ENCODE measurements at regions not wholly inside any gene's neighbourhood (a gene's known extent, or its start where the extent isn't known, plus 50 kb on each side); places are given as distances from the start of the nearest gene placed in this dataset.

- no peak for DNase-seq
- no peak for TF ChIP-seq POLR2A (IDR thresholded peaks at IDR 0.05; ENCODE audit: low read length)
- TF ChIP-seq GATA1 (IDR thresholded peaks at IDR 0.05; ENCODE audit: low read depth, low read length), result no peak
These were observed 79.0 kb upstream of the CELF2 start for GRCh38 chr10:10938676-10939075.

DNA sequence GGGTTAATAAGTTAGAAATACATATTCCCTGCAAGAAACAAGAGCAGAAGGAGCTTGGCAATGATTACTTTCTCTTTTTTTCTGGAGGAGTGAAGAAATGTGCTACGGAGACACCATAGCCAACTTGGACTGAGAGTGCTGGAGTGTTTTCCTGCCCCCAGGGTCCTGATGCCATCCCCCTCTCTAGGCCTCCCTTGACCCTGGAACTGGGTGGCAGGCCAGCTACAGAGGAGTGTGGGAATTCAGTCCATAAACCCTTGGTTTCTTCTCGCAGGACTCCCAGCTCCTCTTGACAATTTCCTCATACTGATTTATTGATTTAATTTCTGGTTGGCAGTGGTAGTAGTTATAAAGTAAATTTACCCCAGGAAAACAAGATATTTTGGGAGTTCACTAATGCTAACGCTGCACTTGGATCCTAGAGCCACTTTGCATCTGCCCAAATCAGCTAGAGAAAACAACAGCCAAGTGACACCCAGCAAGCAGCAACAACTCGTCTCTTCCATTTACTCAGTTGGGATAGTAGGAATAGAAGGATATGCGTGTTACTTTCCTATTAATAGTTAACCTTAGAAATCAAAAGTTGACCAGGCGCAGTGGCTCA is 76.4 kb upstream of the CELF2 start:
- no peak for DNase-seq
- no peak for TF ChIP-seq GATA1 (IDR thresholded peaks at IDR 0.05; ENCODE audit: low read depth, low read length)
- no peak for TF ChIP-seq POLR2A (IDR thresholded peaks at IDR 0.05; ENCODE audit: low read length)

DNA sequence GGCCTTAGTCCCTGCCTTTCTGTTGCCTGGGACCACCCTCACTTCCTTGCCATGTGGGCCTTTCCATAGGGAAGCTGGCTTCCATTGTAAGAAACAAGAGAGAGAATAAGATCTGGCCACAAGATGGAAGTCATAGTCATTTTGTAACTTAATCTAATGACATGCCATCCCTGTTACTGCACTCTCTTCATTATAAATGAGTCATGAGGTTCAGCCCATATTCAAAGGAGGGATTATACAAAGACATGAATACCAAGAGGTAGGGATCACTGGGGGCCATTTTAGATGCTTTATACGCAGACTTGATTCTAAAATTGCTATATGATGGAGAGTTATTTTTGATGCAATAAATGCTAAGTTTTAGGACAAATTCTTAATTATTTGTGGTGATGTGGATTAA is 75.2 kb upstream of the CELF2 start:
- no peak for TF ChIP-seq GATA1 (IDR thresholded peaks at IDR 0.05; ENCODE audit: low read depth, low read length)
- TF ChIP-seq POLR2A (IDR thresholded peaks at IDR 0.05; ENCODE audit: low read length), result no peak
- no peak for DNase-seq

GRCh38 chr10:10946081-10946480 is 71.6 kb upstream of the CELF2 start:
- no peak for DNase-seq
- TF ChIP-seq GATA1 (IDR thresholded peaks at IDR 0.05; ENCODE audit: low read depth, low read length) (no peak), POLR2A (IDR thresholded peaks at IDR 0.05; ENCODE audit: low read length) (no peak)

DNA sequence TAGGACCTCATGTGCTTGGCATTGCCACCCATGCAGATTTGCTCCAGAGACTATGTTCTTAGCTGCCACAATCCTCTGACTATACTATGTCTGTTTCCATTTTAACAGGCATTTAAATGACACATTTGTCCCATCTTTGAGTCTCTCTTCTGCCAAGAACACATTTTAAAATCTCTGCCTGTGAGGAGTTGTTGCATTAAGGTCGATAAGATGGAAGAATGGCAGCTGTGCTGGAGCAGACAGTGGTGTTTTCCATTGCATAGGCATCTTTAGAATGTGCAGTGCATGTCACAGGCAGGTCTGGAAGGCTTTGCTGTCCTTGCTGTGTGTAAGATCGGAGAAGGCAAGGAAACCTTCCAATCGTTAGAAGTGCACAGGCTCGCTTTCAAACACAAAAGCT is 70.9 kb upstream of the CELF2 start:
- TF ChIP-seq POLR2A (IDR thresholded peaks at IDR 0.05; ENCODE audit: low read length), result no peak
- TF ChIP-seq GATA1 (IDR thresholded peaks at IDR 0.05; ENCODE audit: low read depth, low read length), result no peak
- DNase-seq, result no peak

DNA sequence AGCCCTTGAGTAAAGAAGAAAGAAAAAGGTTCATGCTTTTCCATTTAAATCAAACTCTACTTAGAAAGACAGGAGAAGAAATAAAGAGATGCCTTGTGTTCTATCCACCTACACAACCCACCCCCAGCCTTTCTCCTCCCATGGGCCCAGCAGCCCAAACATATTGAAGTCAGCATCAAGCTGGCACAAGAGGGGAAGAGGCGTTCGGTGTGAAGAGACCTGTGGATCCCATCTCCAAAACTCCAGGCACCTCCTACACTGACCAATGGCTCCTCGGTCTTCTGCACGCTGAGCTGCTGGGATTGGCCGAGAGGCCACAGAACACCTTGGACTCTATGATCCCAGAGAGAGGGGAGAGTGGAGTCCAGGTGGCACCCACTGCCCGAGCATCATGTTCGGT is 66.0 kb upstream of the CELF2 start:
- no peak for DNase-seq
- TF ChIP-seq GATA1 (IDR thresholded peaks at IDR 0.05; ENCODE audit: low read depth, low read length), result no peak
- TF ChIP-seq POLR2A (IDR thresholded peaks at IDR 0.05; ENCODE audit: low read length), result no peak

DNA sequence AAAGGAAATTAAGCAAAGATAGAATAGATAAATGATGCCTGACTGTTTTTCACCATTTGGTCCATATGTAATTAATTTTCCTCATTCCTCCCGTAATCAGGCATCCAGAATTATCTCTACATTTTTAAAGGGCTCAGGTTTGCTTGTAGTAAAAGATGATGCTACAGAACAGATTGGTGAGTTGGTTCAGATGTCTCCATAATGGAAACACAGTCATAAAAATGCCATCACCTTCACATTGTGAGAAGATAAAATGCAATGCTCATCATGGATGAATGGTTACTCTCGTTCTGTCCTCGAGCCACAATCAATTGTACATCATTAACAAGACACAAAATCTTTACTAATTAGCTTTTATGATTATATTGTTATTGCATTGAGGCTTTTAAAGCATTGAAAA is 64.9 kb upstream of the CELF2 start:
- TF ChIP-seq GATA1 (IDR thresholded peaks at IDR 0.05; ENCODE audit: low read depth, low read length), result no peak
- no peak for TF ChIP-seq POLR2A (IDR thresholded peaks at IDR 0.05; ENCODE audit: low read length)
- DNase-seq, result no peak

- no peak for TF ChIP-seq POLR2A (IDR thresholded peaks at IDR 0.05; ENCODE audit: low read length)
- no peak for TF ChIP-seq GATA1 (IDR thresholded peaks at IDR 0.05; ENCODE audit: low read depth, low read length)
- DNase-seq, result no peak
These were observed 60.8 kb upstream of the CELF2 start for GRCh38 chr10:10956681-10957542.

- TF ChIP-seq GATA1 (IDR thresholded peaks at IDR 0.05; ENCODE audit: low read depth, low read length), result no peak
- no peak for TF ChIP-seq POLR2A (IDR thresholded peaks at IDR 0.05; ENCODE audit: low read length)
- DNase-seq, result no peak
These were observed 59.6 kb upstream of the CELF2 start for GRCh38 chr10:10958041-10958440.

DNA sequence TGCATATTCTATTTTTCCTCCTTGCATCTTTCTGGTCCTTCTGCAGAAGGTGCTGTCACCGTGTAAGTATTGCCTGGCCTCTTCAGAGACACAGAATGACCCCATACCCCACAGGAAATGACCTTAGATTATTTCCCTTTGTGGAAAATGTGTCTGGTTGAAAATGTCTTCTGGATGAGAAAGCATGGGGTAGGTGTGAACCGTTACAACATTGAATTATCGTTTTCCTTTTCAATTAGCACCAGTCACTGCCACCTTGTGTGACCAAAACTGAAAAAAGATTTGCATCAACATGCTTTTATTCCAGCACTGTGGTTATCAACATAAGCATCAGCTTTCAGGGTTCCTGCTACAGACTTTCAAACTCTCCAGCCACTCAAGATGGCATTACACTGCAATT is 58.0 kb upstream of the CELF2 start:
- no peak for DNase-seq
- no peak for TF ChIP-seq POLR2A (IDR thresholded peaks at IDR 0.05; ENCODE audit: low read length)
- no peak for TF ChIP-seq GATA1 (IDR thresholded peaks at IDR 0.05; ENCODE audit: low read depth, low read length)

- TF ChIP-seq POLR2A (IDR thresholded peaks at IDR 0.05; ENCODE audit: low read length) (no peak), GATA1 (IDR thresholded peaks at IDR 0.05; ENCODE audit: low read depth, low read length) (no peak)
- no peak for DNase-seq
These were observed 57.1 kb upstream of the CELF2 start for GRCh38 chr10:10960534-10960933.

- no peak for TF ChIP-seq GATA1 (IDR thresholded peaks at IDR 0.05; ENCODE audit: low read depth, low read length)
- no peak for TF ChIP-seq POLR2A (IDR thresholded peaks at IDR 0.05; ENCODE audit: low read length)
- no peak for DNase-seq
These were observed 56.6 kb upstream of the CELF2 start for GRCh38 chr10:10961072-10961471.

DNA sequence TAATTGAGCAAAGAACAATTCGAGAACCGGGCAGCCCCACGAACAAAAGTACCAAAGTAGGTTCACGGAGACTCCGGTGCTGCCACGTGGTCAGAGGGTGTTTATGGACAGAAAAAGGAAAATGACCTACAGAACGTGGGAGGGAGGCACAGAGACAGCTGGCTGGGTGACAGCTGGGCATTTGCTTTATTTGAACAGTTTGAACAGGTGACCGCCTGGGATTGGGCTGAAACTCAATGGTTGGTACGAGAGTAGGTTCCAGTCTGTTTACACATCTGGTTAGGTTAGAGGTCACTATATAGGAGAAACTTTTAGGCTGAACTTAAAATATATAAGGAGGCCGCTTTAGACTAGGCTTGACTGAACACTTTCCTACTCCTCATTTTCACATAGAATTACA is 50.6 kb upstream of the CELF2 start:
- TF ChIP-seq GATA1 (IDR thresholded peaks at IDR 0.05; ENCODE audit: low read depth, low read length) (no peak), POLR2A (IDR thresholded peaks at IDR 0.05; ENCODE audit: low read length) (no peak)
- DNase-seq, result no peak

- TF ChIP-seq GATA1 (IDR thresholded peaks at IDR 0.05; ENCODE audit: low read depth, low read length), result no peak
- no peak for TF ChIP-seq POLR2A (IDR thresholded peaks at IDR 0.05; ENCODE audit: low read length)
- no peak for DNase-seq
These were observed 50.0 kb upstream of the CELF2 start for GRCh38 chr10:10967581-10968256.
